ENCODE measurements at regions not wholly inside any gene's neighbourhood (a gene's known extent, or its start where the extent isn't known, plus 50 kb on each side); places are given as distances from the start of the nearest gene placed in this dataset.

GRCh38 chr11:70751142-70751734 is 352.9 kb downstream of the CTTN start:
- no peak for DNase-seq

DNA sequence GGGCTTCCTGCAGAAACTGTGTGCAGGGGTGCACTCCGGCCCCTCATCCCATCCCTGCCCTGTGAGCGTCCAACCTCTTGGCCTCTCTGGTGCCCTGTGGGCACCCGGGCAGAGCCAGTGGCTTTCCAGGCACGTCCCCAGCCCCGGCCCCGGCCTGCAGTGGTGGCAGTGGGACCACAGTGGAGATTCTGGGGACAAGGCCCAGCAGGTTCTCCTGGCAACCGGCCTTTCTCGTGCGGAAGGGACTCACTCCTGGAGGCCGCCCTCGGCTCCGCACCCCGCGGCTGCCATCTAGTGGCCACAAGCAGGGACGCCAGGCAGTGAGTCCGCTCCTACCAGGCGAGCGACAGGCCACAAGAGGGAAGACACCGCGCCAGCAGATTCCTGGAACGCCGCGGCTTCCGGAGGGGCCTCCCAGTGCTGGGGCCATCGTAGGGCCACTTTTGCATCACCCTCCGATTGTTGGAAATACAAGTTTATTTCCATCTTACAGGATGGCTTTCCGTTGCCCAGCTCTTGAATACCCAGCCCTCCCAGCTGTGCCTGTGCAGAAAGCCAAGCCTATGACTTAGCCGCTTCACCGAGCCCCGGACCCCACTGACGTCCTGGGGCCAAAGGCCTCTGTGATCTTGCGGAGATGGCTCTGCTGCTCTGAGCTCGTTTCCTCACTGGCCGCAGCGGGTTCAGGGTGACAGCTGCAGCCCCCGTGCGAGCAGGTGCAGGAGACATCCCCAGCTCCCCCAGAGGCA is 357.3 kb downstream of the CTTN start:
- DNase-seq, result peak; percentile 37 to 62

DNA sequence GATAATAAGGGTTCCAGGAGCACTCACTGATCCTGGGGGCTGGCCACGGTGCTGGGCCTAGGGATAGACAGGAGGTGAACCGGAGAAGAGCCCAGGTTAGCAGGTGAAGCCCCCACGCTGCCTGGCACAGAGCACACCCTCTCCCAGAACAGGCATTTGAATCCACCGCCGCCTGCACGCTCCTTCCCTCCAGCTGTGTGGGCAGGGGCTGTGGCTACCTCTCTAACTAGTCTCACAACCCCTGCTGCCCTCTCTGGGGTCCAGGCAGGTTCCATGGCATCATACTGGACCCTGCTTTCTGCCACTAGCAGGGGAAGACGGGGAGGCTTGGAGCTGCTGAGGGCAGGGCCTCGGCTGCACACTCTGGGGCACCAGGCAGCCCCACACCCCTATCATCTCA is 358.0 kb downstream of the CTTN start:
- DNase-seq, result no peak

GRCh38 chr11:70756756-70757155 is 358.4 kb downstream of the CTTN start:
- DNase-seq, result no peak

- DNase-seq, result no peak
Observed at GRCh38 chr11:70757241-70757640, 358.9 kb downstream of the CTTN start.

DNA sequence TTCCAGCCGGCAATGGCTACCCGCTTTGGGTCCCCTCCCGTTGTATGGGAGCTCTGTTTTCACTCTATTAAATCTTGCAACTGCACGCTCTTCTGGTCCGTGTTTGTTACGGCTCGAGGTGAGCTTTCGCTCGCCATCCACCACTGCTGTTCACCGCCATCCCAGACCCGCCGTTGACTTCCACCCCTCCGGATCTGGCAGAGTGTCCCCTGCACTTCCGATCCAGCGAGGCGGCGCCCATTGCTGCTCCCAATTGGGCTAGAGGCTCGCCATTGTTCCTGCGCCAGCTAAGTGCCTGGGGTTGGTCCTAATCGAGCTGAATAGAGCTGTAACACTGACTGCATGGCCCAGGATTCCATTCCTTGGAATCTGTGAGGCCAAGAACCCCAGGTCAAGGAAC is 359.9 kb downstream of the CTTN start:
- DNase-seq, result no peak

DNA sequence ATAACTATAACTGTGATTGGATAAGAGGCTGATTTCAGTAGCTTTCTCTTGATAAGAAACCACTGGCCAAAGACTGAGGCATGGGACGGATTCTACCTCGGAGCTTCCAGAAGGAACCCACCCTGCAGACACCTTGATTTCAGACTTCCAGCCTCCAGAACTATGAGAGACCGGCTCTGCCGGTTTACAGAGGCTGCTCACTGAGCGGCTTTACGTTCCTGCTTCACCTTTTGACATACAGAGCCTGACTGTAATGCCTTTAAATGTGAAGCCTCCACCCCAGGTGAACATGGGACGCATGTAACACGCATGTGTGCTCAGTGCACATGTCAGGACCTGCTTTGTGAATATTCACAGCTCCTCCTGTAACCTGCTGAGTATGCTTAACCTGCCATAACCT is 361.5 kb downstream of the CTTN start:
- DNase-seq, result no peak

GRCh38 chr11:70760416-70761020 is 362.2 kb downstream of the CTTN start:
- no peak for DNase-seq

DNA sequence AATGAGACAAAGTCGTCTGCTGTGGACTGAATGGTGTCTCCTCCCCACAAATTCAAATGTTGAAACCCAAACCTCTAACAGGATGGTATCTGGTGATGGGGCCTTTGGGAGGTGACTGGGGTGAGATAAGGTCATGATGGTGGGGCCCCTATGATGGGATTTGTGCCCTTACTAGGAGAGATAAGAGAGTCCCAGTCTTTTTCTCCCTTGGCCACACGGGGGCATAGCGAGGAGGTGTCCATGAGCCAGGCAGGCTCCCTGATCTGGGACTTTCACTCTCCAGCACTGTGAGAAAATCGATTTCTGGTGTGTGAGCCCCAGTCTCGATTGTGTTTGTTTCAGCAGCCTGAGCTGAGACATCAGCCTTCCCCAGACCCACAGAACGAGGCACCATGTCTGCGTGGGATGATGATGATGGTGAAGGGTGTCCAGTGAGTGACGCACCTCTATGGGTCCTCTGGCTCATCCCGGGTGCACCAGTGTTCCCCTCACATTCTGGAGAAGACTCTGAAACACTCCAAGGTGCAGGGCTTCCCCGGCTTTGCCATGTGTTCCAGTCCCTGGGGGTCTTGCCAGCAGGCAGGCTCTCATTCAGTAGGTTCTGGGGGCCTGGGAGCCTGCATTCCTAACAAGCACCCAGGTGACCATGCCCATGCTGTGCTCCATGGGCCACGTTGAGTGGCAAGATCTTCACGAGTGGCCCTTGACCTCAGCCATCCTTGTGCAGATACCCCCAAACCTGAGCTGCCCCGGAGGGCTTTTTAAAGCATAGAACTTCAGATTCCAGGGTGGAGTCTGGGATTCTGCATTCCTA is 363.0 kb downstream of the CTTN start:
- no peak for DNase-seq

DNA sequence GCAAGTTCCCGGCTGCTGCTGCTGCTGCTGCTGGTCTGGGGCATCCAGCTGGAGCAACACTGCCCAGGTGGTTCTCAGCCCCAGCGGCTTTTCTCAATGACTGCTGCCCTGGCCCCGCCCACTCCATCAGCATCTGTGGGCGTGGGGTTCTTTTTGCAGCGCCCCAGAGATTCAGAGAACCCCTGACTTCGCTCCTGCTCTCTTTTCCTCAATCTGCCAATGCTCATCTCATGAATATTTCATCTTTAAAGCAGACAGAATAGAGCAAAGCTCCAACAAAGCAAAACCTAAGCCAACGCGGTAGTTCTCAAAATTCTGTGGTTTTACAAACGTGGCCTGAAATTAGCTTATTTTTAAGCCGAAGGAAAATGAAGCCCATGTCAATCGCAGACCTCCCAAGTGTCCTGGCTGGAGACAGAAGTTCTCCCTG is 363.6 kb downstream of the CTTN start:
- no peak for DNase-seq

DNA sequence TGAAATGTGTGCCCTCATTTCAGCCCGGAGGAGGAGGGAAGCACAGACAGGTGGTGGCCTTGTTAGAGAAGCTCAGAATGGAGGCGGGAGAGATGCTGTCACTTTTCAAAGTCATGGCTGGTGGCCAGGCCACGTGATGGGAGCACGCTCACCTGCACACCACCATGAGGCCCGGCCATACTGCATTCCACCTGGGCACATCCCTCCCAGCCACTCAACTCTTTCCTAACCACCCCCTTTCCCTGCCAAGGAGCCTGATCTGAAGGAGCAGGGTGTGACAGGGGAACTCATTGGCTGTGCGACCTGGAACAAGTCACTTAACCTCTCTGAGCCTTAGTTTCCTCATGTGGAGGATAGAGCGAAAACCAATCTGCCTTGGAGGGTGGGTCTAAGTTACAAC is 364.5 kb downstream of the CTTN start:
- DNase-seq, result no peak

DNA sequence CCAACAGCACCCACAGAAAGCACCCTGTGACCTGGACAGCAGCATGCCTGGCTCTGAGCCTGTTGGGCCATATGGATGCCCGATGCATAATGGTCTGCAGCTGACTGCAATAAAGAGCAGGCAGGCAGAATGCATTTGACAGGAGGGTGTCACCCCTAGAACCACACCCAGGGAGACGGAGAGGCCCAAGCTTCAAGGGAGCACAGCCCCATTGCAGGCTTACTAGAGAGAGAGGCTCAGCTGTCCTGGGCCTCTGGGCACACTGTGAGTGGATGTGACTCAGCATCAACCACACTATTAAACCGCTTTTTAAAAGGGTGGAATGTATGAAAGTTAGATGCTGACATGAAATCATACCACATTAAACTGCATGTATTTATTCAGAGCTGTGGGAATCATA is 365.3 kb downstream of the CTTN start:
- no peak for DNase-seq

GRCh38 chr11:70764356-70764905 is 366.1 kb downstream of the CTTN start:
- DNase-seq, result no peak

- no peak for DNase-seq
Observed at GRCh38 chr11:70766901-70767300, 368.6 kb downstream of the CTTN start.

DNA sequence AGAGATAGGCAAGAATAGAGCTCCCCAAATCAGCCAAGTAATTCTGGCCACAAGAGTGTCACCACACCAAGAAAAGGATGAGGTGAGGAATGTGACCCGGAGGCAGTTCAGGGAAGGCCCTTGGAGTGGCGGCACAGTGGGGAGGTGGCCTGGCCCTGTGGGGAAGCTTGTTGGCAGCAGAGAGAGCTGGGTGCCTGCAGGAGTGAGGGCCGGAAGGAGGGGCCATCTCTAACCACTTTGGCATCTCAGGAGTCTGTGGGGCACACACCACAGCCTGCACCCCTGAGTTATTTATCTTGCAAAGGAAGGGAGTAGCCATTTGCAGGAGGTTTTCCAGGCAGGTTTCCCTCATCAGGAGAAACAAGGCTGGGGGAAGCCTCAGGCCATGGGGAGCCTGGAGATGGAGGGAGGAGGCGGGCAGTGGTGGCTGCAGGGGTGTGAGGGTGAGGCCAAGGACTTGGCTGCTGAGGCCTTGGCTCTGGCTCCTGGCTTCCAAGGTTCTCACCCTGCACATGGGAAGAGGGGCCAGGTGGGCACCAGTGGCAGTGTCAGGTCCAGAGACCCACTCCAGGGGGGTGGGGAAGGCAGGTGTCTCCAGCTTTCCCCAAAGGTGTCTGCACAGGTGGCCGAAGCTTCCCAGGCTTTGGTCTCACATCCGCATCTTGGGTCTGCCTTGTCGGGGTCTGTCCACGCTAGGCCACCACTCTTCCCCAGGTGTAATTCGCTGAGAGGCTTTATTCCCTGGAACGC is 370.2 kb downstream of the CTTN start:
- DNase-seq, result no peak

DNA sequence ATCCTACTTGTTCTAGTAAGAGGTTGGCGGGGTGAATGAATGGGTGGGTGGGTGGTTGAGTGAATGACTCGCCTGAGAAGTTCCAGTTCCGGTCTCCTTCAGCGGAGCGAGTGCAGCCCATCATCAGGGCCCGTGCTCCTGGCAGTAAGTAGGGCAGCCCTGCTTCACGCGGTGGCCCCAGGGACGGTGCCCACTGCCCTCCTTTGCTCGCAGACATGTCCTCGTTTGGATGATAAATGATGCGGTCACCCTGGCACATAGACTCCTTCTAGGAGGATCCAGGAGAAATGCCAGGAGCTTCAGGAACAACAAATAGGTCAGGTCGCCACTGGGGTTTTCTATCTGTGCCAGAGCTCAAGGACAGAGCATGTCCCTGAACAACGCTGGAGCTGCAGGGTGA is 370.8 kb downstream of the CTTN start:
- DNase-seq, result no peak

- DNase-seq, result no peak
Observed at GRCh38 chr11:70769521-70769920, 371.2 kb downstream of the CTTN start.

GRCh38 chr11:70771099-70771885 is 373.0 kb downstream of the CTTN start:
- no peak for DNase-seq

DNA sequence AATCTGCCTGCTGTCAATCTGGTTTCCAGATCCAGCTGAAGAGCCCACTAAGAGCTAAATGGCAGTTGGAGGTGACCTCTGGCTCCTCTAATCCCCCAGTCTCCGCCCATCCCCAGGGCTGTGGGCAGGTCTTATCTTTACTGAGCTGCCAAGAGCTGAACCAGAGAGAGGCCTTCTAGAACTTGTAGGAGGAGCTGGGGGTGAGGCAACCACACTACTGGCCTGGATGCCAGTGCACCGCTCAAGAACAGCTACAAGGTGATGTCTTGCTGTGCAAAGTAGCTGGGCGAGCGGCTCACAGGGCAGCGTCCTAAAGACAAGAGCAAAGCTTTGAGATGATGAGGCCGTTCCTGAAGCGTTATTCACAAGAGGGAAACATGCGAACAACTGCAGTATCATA is 374.6 kb downstream of the CTTN start:
- peak; percentile 19 to 63 for DNase-seq

DNA sequence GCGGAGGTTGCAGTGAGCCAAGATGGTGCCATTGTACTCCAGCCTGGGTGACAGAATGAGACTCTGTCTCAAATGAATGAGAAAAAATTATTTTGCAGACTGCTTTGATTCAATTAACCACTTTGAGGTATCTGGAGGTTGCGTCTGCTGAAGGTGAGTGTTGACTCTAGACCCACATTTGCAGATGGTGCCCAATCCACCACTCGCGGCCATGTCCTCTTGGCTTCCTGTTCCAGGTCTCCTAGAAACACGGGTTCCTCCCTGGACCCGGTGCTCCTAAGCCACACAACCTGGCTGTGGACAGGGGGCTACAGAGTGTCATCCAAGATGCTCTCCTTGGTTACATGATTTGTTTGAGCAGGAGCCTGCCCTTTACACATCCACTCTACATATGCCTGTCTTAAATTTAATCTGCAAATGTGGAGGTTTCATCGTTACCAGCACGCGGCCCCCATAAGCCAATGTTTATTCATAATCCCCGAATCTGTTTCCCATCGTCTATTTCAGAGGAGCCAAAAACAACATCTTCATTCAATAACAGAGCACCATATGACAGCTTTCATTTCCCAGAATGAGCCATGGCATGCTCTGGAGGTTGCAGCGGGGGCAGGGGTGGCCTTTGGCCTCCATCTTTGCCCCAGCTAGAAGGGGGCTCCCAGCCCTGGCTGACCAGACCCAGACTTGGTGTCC is 377.2 kb downstream of the CTTN start:
- DNase-seq, result no peak

DNA sequence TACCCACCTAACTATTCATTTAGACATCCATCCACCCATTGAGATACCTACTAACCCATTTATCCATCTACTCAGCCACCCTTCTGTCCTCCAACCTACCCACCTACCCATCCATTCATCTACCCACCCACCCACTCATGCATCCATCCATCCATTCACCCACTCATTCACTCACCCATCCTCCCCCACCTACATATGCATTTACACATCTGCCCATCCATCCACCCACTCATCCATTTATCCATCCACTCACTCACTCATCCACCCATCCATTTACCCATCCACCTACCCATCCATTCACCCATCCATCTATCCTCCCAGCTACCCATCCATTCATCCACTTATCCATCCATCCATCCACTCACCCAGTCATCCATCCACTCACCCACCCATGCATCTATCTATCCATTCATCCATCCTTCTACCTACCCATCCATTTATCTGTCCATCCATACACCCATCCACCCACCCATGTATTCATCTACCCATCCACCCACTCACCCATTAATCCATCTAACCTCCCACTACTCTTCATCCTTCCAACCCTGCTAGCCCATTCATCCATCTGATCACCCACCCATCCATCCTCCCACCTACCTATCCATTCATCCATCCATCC is 378.7 kb downstream of the CTTN start:
- DNase-seq, result no peak

Measured in NCI-H524 (cell line).